ENCODE measurements at regions not wholly inside any gene's neighbourhood (a gene's known extent, or its start where the extent isn't known, plus 50 kb on each side); places are given as distances from the start of the nearest gene placed in this dataset.

DNA sequence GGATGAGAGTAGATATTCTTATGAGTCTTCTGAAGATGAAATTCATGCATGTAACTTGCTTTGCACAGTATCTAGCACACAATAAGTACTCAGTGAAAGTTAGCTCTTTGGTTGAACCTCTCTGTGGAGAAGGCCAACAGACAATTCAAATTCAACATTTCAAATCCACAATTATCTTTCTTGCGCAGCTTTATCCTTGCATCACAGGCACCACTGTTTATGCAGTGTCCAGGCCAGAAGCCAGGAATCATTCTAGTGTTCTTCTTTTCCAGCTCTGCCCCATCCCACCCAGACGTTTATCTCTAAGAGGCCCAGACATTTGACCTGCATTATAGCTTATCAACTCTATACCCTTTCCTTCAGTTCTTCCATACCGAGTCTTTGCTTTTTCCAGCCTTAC is 254.7 kb upstream of the OBI1 start:
- H3K36me3 Mint-ChIP-seq, result no peaks in the 10 kb centered on the region
- ChIA-PET CTCF (interaction anchor here (1.0 kb wide), 1 partner anchor 65 kb away, joined by 3 read pairs; no protein-coding TSS in a partner anchor), POLR2A (no interaction called here)
- H3K27me3 Mint-ChIP-seq (ENCODE audit: low read depth), result peaks cover 8% of the 10 kb centered on the region
- no peaks in the 10 kb centered on the region; the same call in 1 of the 2 replicates for H3K9me3 Mint-ChIP-seq
- DNase-seq (ENCODE audit: low spot score), result no peak
- ATAC-seq, result no peak
- H3K4me3 Mint-ChIP-seq, result no peak overlapping the region
- no peaks in the 10 kb centered on the region for H3K4me1 Mint-ChIP-seq
- H3K27ac Mint-ChIP-seq, result no peak overlapping the region
- TF ChIP-seq PRRX2 (CRISPR knock-in tag; IDR thresholded peaks at IDR 0.05) (no peak), JUN (CRISPR knock-in tag; IDR thresholded peaks at IDR 0.05) (no peak), JAZF1 (CRISPR knock-in tag; IDR thresholded peaks at IDR 0.05) (no peak), ZNF232 (CRISPR knock-in tag; IDR thresholded peaks at IDR 0.05) (no peak), GRHL2 (CRISPR knock-in tag; IDR thresholded peaks at IDR 0.05; ENCODE audit: insufficient replicate concordance, severe bottlenecking) (no peak), HMGA2 (CRISPR knock-in tag; IDR thresholded peaks at IDR 0.05) (no peak), ATF1 (CRISPR knock-in tag; IDR thresholded peaks at IDR 0.05) (no peak), MYBL2 (CRISPR knock-in tag; IDR thresholded peaks at IDR 0.05) (no peak), TCF7 (CRISPR knock-in tag; IDR thresholded peaks at IDR 0.05; ENCODE audit: low read depth) (no peak), SP1 (CRISPR knock-in tag; conservative IDR thresholded peaks at IDR 0.05) (no peak)
- TF ChIP-seq, protein P1, sequence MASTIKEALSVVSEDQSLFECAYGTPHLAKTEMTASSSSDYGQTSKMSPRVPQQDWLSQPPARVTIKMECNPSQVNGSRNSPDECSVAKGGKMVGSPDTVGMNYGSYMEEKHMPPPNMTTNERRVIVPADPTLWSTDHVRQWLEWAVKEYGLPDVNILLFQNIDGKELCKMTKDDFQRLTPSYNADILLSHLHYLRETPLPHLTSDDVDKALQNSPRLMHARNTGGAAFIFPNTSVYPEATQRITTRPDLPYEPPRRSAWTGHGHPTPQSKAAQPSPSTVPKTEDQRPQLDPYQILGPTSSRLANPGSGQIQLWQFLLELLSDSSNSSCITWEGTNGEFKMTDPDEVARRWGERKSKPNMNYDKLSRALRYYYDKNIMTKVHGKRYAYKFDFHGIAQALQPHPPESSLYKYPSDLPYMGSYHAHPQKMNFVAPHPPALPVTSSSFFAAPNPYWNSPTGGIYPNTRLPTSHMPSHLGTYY (CRISPR knock-in tag; IDR thresholded peaks at IDR 0.05), result no peak

DNA sequence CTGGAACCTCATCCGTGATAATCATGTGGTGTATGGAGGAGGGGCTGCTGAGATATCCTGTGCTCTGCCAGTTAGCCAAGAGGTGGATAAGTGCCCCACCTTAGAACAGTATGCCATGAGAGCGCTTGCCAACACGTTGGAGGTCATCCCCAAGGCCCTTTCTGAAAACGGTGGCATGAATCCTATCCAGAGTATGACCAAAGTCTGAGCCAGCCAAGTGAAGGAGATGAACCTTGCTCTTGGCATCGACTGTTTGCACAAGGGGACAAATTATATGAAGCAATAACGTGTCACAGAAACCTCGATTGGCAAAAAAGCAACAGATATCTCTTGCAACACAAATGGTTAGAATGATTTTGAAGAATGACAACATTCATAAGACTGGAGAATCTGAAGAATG is 251.2 kb upstream of the OBI1 start:
- Mint-ChIP-seq H3K4me3 (no peak overlapping the region), H3K9me3 (no peaks in the 10 kb centered on the region; the same call in 1 of the 2 replicates), H3K4me1 (no peaks in the 10 kb centered on the region), H3K27ac (no peak overlapping the region), H3K27me3 (ENCODE audit: low read depth) (peaks cover 8% of the 10 kb centered on the region), H3K36me3 (no peaks in the 10 kb centered on the region)
- POLR2A ChIA-PET, result no interaction called here
- no peak for ATAC-seq
- CTCF ChIA-PET, result no interaction called here
- DNase-seq (ENCODE audit: low spot score), result no peak
- TF ChIP-seq, protein P2, sequence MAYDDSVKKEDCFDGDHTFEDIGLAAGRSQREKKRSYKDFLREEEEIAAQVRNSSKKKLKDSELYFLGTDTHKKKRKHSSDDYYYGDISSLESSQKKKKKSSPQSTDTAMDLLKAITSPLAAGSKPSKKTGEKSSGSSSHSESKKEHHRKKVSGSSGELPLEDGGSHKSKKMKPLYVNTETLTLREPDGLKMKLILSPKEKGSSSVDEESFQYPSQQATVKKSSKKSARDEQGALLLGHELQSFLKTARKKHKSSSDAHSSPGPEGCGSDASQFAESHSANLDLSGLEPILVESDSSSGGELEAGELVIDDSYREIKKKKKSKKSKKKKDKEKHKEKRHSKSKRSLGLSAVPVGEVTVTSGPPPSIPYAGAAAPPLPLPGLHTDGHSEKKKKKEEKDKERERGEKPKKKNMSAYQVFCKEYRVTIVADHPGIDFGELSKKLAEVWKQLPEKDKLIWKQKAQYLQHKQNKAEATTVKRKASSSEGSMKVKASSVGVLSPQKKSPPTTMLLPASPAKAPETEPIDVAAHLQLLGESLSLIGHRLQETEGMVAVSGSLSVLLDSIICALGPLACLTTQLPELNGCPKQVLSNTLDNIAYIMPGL (CRISPR knock-in tag; IDR thresholded peaks at IDR 0.05), result no peak

DNA sequence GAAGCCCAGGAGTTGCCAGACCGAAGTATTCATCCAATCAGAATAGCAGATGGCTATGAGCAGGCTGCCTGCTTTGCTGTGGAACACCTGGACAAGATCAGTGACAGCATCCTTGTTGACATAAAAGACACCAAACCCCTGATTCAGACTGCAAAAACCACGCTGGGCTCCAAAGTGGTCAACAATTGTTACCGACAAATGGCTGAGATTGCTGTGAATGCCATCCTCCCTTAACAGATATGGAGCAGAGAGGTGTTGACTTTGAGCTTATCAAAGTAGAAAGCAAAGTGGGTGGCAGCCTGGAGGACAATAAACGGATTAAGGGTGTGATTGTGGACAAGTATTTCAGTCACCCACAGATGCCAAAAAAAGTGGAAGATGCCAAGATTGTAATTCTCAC is 250.3 kb upstream of the OBI1 start:
- no peak for DNase-seq (ENCODE audit: low spot score)
- Mint-ChIP-seq H3K27ac (no peak overlapping the region), H3K4me1 (no peaks in the 10 kb centered on the region), H3K36me3 (no peaks in the 10 kb centered on the region), H3K9me3 (no peaks in the 10 kb centered on the region; the same call in 1 of the 2 replicates), H3K27me3 (ENCODE audit: low read depth) (peaks cover 8% of the 10 kb centered on the region), H3K4me3 (no peak overlapping the region)
- ChIA-PET CTCF (no interaction called here), POLR2A (no interaction called here)
- TF ChIP-seq, protein P3, sequence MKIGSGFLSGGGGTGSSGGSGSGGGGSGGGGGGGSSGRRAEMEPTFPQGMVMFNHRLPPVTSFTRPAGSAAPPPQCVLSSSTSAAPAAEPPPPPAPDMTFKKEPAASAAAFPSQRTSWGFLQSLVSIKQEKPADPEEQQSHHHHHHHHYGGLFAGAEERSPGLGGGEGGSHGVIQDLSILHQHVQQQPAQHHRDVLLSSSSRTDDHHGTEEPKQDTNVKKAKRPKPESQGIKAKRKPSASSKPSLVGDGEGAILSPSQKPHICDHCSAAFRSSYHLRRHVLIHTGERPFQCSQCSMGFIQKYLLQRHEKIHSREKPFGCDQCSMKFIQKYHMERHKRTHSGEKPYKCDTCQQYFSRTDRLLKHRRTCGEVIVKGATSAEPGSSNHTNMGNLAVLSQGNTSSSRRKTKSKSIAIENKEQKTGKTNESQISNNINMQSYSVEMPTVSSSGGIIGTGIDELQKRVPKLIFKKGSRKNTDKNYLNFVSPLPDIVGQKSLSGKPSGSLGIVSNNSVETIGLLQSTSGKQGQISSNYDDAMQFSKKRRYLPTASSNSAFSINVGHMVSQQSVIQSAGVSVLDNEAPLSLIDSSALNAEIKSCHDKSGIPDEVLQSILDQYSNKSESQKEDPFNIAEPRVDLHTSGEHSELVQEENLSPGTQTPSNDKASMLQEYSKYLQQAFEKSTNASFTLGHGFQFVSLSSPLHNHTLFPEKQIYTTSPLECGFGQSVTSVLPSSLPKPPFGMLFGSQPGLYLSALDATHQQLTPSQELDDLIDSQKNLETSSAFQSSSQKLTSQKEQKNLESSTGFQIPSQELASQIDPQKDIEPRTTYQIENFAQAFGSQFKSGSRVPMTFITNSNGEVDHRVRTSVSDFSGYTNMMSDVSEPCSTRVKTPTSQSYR (CRISPR knock-in tag; IDR thresholded peaks at IDR 0.05), result no peak
- TF ChIP-seq RORB (CRISPR knock-in tag; IDR thresholded peaks at IDR 0.05), result no peak
- TF ChIP-seq, protein P2 (CRISPR knock-in tag; IDR thresholded peaks at IDR 0.05), result no peak
- TF ChIP-seq PRRX2 (CRISPR knock-in tag; IDR thresholded peaks at IDR 0.05), result no peak
- no peak for TF ChIP-seq RELA (CRISPR knock-in tag; IDR thresholded peaks at IDR 0.05; ENCODE audit: borderline replicate concordance)
- no peak for TF ChIP-seq CREM (CRISPR knock-in tag; IDR thresholded peaks at IDR 0.05)
- TF ChIP-seq, protein P4, sequence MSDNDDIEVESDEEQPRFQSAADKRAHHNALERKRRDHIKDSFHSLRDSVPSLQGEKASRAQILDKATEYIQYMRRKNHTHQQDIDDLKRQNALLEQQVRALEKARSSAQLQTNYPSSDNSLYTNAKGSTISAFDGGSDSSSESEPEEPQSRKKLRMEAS (CRISPR knock-in tag; IDR thresholded peaks at IDR 0.05), result no peak
- TF ChIP-seq TCF7 (CRISPR knock-in tag; IDR thresholded peaks at IDR 0.05; ENCODE audit: low read depth), result no peak
- no peak for TF ChIP-seq CREB1 (CRISPR knock-in tag; IDR thresholded peaks at IDR 0.05)
- no peak for TF ChIP-seq MXD4 (CRISPR knock-in tag; IDR thresholded peaks at IDR 0.05; ENCODE audit: borderline replicate concordance)
- no peak for ATAC-seq
